Right hindlimb (tissue), 1 donor: ENCODE measurements at regions not wholly inside any gene's neighbourhood (a gene's known extent, or its start where the extent isn't known, plus 50 kb on each side); places are given as distances from the start of the nearest gene placed in this dataset.
"Not testable (repeated sequence)": the region's sequence is repeated elsewhere in the genome, so short reads cannot be mapped to it uniquely, and the experiment has no call there.

Experiments used
- DNase-seq: peaks from one replicate; pipeline ENCODE4 v3.0.0-alpha.2; 2018

- DNase-seq: no peak
Observed at GRCh38 chr9:86997156-86997555, 49.9 kb upstream of the GAS1 start.

GRCh38 chr9:86997951-86998350 lies 50.6 kb upstream of the GAS1 start:
- DNase-seq: no peak

- DNase-seq: no peak
Observed at GRCh38 chr9:87002517-87002916, 55.2 kb upstream of the GAS1 start.

DNA sequence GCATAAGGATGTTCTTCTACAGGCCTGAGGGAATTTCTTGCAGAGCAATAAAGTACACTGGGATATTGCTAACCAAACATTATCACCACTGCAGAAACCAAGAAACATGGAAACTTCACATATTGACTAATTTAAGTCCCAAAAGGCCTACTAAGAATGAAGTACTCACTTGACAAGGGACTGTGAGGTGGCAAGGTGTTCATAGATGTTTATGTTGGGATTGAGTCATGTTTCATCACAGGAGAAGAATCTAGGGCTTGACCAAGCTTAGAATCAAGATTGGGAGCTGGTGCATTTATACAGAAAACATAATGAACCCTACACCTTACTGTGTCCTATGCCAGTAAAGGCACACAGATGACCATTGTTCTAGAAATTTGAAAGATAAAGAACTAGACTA lies 56.7 kb upstream of the GAS1 start:
- DNase-seq: no peak

DNA sequence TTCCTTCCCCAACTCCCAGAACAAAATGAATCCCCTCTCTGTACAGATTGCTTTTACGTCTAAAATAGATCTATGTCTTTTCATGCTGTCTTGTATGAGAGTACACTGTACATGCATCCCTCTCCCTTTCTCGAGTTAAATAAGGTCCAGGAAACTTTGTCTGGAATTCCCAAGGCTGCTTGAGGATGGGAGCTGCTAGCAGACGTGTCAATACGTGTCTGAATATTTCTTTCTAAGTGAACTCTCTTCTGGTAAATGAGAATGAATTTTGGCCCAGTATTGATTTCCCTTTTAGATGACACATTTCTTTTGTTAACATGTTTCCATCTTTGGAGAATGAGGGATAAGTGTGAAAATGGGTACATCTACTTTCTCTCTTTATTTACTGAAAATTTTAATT lies 59.6 kb upstream of the GAS1 start:
- DNase-seq: no peak

- DNase-seq: no peak
Observed at GRCh38 chr9:87007711-87008366, 60.5 kb upstream of the GAS1 start.

DNA sequence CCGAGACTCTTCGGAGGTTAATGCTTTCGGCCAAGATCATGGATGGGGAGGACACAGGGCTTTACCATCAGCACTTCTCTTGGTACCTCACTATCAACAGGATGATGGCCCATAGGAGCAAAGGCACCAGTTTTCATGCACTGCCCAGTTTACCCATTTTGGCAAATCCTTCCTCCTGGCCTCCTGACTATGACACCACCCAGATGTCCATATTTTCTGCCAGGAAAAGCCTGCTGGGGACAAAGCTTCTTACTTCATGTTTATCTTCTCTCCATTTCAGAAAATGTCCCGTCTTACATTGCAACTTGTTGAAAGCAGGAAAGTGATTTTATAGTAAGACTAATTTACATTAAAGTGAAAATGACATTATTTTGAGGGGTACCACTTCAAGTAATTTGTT lies 61.4 kb upstream of the GAS1 start:
- DNase-seq: no peak

DNA sequence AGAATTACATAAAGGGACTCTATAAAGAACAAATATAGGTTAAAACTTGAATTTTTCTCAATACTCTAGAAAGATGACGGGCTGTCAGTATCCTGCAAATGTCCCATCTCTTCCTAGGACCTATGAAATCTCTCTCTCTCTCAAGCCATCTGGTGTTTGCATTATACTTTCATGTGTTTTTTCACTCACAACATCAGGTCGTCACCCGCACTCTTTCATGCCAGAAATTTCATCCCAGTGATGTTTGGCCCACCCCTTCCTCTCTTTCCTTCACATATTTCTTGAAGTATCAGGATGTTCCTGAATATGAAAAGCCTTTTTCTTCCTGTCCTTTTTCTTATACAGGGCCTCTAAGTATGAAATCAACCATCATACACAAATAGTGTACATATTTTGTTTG lies 63.3 kb upstream of the GAS1 start:
- DNase-seq: peak; percentile 64

DNA sequence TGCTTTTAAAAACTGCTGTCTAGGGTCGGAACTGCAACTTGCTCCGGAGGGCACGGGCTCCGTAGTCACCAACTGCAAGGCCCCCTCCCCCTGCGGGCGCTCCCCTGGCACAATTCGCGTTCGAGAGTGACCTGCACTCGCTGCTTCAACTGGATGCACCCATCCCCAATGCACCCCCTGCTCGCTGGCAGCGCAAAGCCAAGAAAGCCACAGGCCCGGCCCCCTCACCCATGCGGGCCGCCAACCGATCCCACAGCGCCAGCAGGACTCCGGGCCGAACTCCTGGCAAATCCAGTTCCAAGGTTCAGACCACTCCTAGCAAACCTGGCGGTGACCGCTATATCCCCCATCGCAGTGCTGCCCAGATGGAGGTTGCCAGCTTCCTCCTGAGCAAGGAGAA lies 64.2 kb upstream of the GAS1 start:
- no peak for DNase-seq

- no peak for DNase-seq
Observed at GRCh38 chr9:87013490-87013889, 66.2 kb upstream of the GAS1 start.

DNA sequence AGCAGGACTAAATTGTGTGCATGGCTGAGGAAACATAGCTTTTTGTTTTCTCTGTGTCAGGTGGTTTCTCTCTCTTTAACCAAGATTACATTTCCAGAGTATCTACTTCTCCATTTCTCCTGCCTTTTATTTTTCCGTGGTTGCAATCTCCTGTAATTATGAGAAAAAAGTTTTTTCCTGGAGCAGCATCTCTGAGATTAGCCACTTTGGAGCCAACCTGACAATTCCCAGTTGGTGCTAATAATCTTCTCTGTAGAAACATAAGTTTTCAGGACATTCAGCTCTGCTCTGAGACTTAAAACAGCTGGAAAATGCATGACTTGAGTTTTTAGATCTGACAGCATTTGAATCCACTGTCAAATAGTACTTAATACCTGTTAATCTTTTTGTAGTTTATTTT lies 67.1 kb upstream of the GAS1 start:
- DNase-seq: no peak

DNA sequence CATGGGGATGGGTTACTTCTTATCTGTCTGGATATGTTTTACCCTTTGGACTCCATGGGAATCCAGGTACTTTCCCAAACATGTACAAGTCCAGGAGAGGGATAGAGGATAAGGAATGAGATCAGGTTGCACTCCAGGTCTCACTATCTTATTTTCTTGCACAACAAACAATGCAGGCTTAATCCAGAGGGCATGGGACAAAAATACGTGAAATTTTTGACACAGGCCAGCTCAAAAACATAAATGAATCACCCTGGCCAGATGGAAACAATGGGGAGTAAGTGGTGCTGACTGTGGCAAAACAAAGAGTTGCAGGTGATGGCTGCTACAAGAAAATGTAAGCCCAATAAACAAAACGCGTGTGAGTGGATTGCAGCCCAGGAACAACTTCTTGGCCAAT lies 69.4 kb upstream of the GAS1 start:
- no peak for DNase-seq

DNA sequence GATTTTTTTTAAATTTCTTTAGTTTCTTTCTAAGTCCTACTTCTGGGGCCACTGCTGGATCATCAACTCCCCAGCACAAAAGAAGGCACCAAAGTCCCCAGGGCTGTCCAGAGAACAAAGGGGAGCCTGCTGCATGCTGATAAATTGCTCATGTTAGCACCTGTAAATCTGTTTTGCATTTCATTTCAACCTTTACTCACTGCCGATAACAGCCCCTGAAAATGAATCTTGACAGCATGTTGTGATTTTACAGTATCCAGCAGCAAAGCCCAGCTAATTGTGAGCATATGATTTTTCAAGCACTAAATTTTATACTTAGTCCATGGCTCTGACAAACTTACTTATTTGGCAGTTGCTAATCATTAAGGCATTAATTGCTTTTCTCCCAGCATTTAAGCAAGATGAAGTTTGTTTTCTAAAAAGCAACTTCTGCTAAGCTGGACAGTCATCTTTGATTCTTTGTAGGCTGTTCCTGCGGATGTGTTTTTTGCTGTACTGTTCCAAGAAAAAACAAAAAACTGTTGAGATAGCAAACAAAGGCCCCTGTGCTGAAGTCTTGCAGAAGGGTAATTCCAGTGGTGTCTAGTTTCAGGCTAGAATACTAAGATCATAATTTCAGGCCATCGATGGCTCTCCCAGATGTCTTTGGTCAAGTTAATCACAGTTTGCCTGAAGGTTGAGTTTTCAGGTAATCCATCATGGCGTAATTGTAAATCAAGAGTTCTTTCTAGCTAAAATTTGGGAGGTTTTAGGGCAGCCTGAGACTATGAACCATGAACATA lies 73.1 kb upstream of the GAS1 start:
- DNase-seq: no peak

DNA sequence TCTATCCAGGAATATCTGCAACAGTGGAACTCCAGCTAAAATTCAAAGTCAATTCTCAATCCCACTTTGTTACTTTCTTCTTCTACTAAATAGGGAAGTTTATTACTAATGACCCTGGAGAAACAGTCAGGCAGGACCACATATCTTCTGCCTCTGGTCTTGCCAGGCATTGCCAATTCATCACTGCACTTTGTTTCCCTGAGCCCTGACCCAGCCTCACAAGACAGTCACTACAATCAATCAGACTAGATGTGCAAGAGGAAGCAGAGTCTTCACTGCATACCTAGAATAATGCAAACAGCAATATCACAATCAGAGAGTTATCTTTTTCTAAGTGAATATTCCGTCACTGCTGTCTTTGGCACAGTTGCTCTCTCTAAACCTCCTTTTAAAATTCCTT lies 74.9 kb upstream of the GAS1 start:
- DNase-seq: no peak

DNA sequence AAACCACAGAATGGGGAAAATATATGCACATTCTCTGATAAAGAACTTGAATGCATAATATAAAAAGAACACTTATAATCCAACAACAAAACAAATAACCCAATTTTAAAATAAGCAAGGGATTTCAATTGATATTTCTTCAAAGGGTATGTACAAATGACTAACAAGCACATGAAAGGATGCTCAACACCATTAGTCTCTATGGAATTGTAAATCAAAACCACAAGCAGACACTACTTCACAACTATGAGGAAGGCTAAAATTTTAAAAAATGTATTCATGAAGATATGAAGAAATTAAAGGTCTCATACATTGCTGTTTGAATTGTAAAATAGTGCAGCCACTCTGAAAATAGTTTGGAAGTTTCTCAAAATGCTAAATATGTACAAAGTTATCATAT lies 78.9 kb upstream of the GAS1 start:
- DNase-seq: no peak

GRCh38 chr9:87028836-87029235 lies 81.5 kb upstream of the GAS1 start:
- not testable (repeated sequence) for DNase-seq

DNA sequence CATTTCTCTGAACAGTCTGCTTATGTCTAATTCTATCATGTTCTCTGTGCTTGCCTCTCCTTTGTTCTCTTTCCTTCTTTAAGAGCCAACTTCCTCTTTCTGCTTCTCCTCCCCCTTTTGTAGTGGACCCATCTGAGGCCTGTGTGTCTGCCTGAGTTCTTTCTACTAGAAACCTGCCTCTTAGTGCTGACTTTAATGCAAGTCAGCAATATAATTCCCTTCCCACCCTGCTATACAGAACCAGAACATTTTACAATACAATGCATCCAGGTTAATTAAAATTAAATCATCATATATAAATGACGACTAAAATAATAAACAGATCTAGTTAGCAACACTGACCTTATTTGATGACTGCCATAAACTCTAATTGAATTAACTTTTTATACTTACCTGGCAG lies 82.6 kb upstream of the GAS1 start:
- DNase-seq: no peak

GRCh38 chr9:87034841-87035240 lies 87.5 kb upstream of the GAS1 start:
- DNase-seq: peak; percentile 63

DNA sequence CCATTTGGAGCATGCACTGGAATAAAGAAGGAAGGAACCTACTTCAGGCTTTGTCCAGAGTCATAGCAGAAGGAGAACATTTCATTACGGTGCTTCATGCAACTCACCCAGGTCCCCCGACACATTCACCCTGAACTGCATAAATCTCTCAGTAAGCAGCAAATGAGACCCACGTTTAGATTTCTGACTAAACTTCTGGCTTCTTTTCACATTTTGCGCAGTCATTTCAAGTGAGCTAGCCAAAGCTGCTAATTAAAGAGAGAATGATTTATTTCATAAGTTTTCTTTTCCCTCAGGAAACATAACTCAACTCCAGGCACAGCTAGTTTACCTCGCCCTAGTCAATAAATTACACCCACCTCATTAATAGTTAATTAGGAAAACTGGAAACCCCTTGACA lies 88.6 kb upstream of the GAS1 start:
- peak; percentile 20 for DNase-seq

DNA sequence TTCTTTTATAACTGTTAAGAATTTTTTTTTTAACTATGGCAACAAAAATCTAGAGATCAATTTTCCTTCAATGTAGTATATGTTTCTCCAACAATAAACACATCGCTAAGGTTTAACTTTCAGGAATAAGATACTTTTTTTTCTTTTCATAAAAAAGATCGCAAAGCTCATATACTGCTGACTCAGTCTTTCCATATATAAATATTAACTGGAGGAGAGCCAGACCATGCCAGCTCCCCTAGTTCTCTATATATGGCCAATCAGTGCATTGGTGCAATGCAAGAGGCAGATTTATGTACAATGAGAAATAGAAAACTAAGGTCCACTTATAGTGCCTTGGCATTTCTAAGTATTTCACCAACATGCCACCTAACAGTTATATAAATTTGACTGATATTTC lies 89.2 kb upstream of the GAS1 start:
- DNase-seq: no peak

GRCh38 chr9:87039809-87040392 lies 92.6 kb upstream of the GAS1 start:
- DNase-seq: no peak

GRCh38 chr9:87040410-87041009 lies 93.2 kb upstream of the GAS1 start:
- no peak for DNase-seq

GRCh38 chr9:87041553-87042235 lies 94.4 kb upstream of the GAS1 start:
- not testable (repeated sequence) for DNase-seq
